ENCODE measurements at regions not wholly inside any gene's neighbourhood (a gene's known extent, or its start where the extent isn't known, plus 50 kb on each side); places are given as distances from the start of the nearest gene placed in this dataset.

DNA sequence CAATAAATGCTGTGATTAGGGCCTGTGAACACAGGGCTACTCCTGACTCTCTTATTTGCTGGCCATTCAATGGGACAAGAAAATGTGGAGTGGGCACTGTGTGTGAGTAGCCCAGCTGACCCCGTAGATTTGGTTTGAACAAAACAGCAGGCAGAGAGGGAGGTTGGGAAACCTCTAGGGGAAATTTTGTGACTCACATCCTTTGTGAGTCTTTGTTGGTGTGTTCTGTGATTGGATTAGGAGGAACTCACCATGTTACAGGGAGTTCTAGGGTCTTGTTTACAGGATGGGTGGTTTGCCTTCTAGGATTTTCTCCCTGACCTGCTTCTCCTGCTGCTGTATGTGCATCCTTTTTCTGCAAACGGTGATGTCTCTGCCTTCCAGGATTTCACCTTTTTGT is 128.3 kb upstream of the MKI67 start:
- TF ChIP-seq SPI1 (IDR thresholded peaks at IDR 0.05; ENCODE audit: low read depth, low read length) (no peak), POLR2AphosphoS5 (IDR thresholded peaks at IDR 0.05; ENCODE audit: low read depth, low read length) (no peak), TAF1 (IDR thresholded peaks at IDR 0.05; ENCODE audit: low read depth, low read length) (no peak), POLR2A (IDR thresholded peaks at IDR 0.05; ENCODE audit: low read depth, low read length) (no peak), PAX5 (IDR thresholded peaks at IDR 0.05; ENCODE audit: insufficient read depth, low read length, severe bottlenecking) (no peak)

All from GM12891 (cell line).